Right lobe of liver (tissue), 6 donors: ENCODE measurements at regions not wholly inside any gene's neighbourhood (a gene's known extent, or its start where the extent isn't known, plus 50 kb on each side); places are given as distances from the start of the nearest gene placed in this dataset.

Experiments
- ATAC-seq, 4 donors: fragments of 200-7000 bp; cut with Tn5 transposase; one replicate each; pipeline ENCODE4 v1.9.1; 2020; ENCODE audit warnings: mild to moderate bottlenecking in 4 of 4, moderate library complexity in 4 of 4
- DNase-seq, 3 donors: peaks; one replicate each; pipeline ENCODE4 v3.0.0-alpha.2; 2020
- H3K27ac ChIP-seq, 3 donors: fragments of 200-600 bp; one replicate each; pipeline ENCODE4 v1.8.0; 2022
- H3K27me3 ChIP-seq, 2 donors: fragments of 200-600 bp; one replicate each; pipeline ENCODE4 v1.8.0; 2022
- H3K36me3 ChIP-seq, 4 donors: fragments of 200-600 bp; sonication (generic) in 1 of 4; one replicate each; pipeline versions ENCODE4 v1.5.1 to v1.8.0; 2017 to 2022; ENCODE audit warnings: control low read depth in 1 of 4
- H3K4me1 ChIP-seq, 4 donors: fragments of 200-600 bp; sonication (generic) in 1 of 4; one replicate each; pipeline versions ENCODE4 v1.5.1 to v1.8.0; 2017 to 2022; ENCODE audit warnings: control low read depth in 1 of 4
- H3K4me3 ChIP-seq, 3 donors: fragments of 200-600 bp; one replicate each; pipeline ENCODE4 v1.8.0; 2022
- H3K9me3 ChIP-seq, 4 donors: fragments of 200-600 bp; sonication (generic) in 1 of 4; one replicate each; pipeline versions ENCODE4 v1.5.1 to v1.8.0; 2017 to 2022; ENCODE audit warnings: control low read depth in 1 of 4
- CTCF ChIP-seq, 4 donors: fragments of 200-600 bp in 3 of 4; fragments of 450-650 bp in 1 of 4; IDR thresholded peaks; one replicate each; pipeline versions ENCODE4 v1.5.1 to v1.8.0; 2016 to 2022; ENCODE audit warnings: antibody characterized with exemption in 4 of 4, mild to moderate bottlenecking in 2 of 4
- POLR2A ChIP-seq: fragments of 450-650 bp; IDR thresholded peaks from one replicate; pipeline ENCODE4 v1.6.1; 2017; ENCODE audit warnings: antibody characterized with exemption, mild to moderate bottlenecking
- WGBS: methylation state at CpG from one replicate; pipeline ENCODE4 v1.1.6; 2018; ENCODE audit warnings: low coverage, low lambda C conversion rate; ENCODE audit not compliant: insufficient coverage; ENCODE audit errors: missing lambda C conversion rate; 5-methylcytosine and 5-hydroxymethylcytosine counted together
- intact Hi-C, 2 donors: fragments of 100-400 bp; cut with DNase I; formaldehyde crosslinking; loops; one replicate each; pipeline versions ENCODE4 v1.11.2 to v1.14.1; 2022
- donor health status: DM: no; HTN: yes; CAD: no.
- donor health status: DM: no; HTN: no; CAD: no.
- donor health status: DM: no; HTN: no; CAD: no.
- donor health status: DM: no; HTN: yes; CAD: no.
- donor health status: DM: no; HTN: yes; CAD: no.

DNA sequence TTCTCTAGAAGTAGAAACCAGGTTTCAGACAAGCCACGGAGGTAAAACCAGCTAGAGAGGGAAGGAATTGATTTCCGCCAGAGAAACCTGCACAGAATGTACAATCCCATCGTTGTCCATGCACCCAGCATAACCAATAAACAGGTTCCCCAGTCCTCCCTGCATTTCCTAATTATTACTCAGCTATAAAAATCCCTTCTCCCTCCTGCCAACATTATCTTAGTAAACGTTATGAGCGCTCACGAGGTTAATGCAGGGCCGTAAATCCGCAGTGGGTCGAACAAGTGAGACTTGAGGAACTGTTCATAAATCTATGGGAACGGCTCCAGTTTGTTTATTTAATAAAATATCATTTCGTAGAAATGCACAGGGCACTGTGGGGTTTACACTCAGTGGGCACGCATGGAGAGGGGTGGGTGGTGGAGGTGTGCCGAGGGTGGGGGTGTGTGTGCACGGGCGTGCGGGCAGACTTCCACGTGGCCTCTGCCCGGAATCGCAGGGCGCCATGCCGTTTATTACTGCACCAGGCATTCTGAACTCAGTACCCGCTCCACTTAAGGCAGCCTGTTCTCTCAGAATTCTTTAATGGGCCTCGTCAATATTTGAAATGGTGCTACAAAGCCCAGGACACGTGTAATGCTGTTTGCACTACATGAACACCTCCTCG lies 257.3 kb downstream of the MIAT start:
- TF ChIP-seq CTCF (IDR thresholded peaks at IDR 0.05) (no peak), POLR2A (no peak)
- Histone ChIP-seq H3K36me3 (no peaks in the 10 kb centered on the region), H3K27ac (no peak overlapping the region), H3K9me3 (no peaks in the 10 kb centered on the region), H3K27me3 (no peaks in the 10 kb centered on the region), H3K4me1 (no peaks in the 10 kb centered on the region), H3K4me3 (no peak overlapping the region)
- intact Hi-C loops, result no loop called here
- DNase-seq (no peak), ATAC-seq (no peak)
- 61% methylated on average over 15 of the region's 25 CpGs for WGBS

DNA sequence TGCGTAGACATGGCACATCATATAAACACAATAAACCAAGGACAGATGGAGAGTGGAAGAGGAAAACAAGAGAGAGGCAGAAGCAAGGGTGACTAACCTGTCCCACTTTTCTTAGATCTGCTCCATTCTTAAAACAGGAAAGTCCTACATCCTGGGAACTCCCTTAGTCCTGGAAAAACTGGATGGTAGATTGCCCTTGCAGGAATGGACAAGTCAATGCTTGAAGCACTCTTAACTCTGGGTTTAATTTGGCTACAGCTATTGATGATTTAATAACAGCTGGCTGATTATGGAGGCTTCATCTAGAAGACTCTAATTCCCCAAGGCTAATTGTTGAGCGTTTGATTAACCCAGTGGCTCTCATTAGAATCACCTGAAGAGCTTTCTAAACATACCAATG lies 258.8 kb downstream of the MIAT start:
- intact Hi-C loops, result no loop called here
- DNase-seq, result no peak
- Histone ChIP-seq H3K4me3 (no peak overlapping the region), H3K36me3 (no peaks in the 10 kb centered on the region), H3K4me1 (no peaks in the 10 kb centered on the region), H3K9me3 (no peaks in the 10 kb centered on the region), H3K27ac (no peak overlapping the region), H3K27me3 (no peaks in the 10 kb centered on the region)
- WGBS, result 67% methylated on average over 1 of the region's 2 CpGs
- no peak for TF ChIP-seq POLR2A
- no peak for TF ChIP-seq CTCF (IDR thresholded peaks at IDR 0.05)
- no peak for ATAC-seq

DNA sequence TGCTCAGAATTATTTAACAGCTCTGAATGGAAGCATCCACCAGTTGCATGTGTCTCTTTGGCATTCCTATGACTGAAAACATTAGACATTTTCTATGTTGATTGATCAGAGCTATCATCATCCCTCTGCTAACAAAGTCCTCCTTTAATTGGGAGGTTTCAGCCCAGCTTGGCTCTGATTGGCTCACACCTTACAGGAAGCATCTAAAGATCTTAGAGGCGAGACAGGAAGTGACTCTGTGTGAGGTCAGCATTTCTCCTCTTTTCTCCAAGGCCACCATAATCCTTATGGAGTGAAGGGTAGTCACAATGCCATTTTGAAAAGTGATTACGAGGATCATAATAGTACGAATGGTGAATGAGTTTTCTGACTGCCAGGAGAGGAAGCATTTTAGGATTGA lies 260.8 kb downstream of the MIAT start:
- no peaks in the 10 kb centered on the region for H3K9me3 ChIP-seq
- no peak overlapping the region for H3K4me3 ChIP-seq
- ATAC-seq (no peak), DNase-seq (no peak)
- intact Hi-C loops, result no loop called here
- H3K4me1 ChIP-seq, result no peaks in the 10 kb centered on the region
- no peak overlapping the region for H3K27ac ChIP-seq
- no peaks in the 10 kb centered on the region for H3K27me3 ChIP-seq
- H3K36me3 ChIP-seq, result no peaks in the 10 kb centered on the region
- TF ChIP-seq CTCF (IDR thresholded peaks at IDR 0.05) (no peak), POLR2A (no peak)
- WGBS, result 34% methylated on average over 3 of the region's 3 CpGs

- TF ChIP-seq POLR2A (no peak), CTCF (IDR thresholded peaks at IDR 0.05) (no peak)
- 17% methylated on average over 2 of the region's 2 CpGs for WGBS
- ATAC-seq (no peak), DNase-seq (no peak)
- H3K4me3 ChIP-seq, result no peak overlapping the region
- no peaks in the 10 kb centered on the region for H3K36me3 ChIP-seq
- no peaks in the 10 kb centered on the region for H3K9me3 ChIP-seq
- no peak overlapping the region for H3K27ac ChIP-seq
- H3K4me1 ChIP-seq, result no peaks in the 10 kb centered on the region
- no peaks in the 10 kb centered on the region for H3K27me3 ChIP-seq
- intact Hi-C loops, result no loop called here
Measured at GRCh38 chr22:26921726-26922125, 264.3 kb downstream of the MIAT start.

DNA sequence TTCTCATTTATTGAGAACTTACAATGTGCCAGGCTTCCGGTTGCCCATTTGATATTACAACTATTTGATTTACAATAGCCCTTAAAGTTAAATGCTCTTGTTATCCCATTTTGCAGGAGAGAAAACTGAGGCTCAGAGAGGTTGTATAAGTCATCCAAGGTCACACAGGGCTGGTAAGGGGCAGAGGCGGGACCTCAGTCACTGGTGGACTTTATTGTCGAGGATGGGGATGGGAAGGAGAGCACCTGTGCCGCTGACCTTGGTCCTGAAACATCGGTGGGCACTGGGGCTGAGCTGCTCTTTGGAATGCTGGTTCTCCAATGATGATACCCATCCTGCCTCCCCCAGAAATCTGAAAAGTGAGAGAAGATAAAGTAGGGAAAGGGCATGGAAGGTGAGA lies 265.4 kb downstream of the MIAT start:
- DNase-seq (no peak), ATAC-seq (no peak)
- Histone ChIP-seq H3K9me3 (no peaks in the 10 kb centered on the region), H3K36me3 (no peaks in the 10 kb centered on the region), H3K27ac (no peak overlapping the region), H3K4me3 (no peak overlapping the region), H3K27me3 (no peaks in the 10 kb centered on the region), H3K4me1 (no peaks in the 10 kb centered on the region)
- intact Hi-C loops, result no loop called here
- no peak for TF ChIP-seq POLR2A
- no peak for TF ChIP-seq CTCF (IDR thresholded peaks at IDR 0.05)
- 31% methylated on average over 5 of the region's 5 CpGs for WGBS
